ENCODE measurements at regions not wholly inside any gene's neighbourhood (a gene's known extent, or its start where the extent isn't known, plus 50 kb on each side); places are given as distances from the start of the nearest gene placed in this dataset.
"Not testable (repeated sequence)": the region's sequence is repeated elsewhere in the genome, so short reads cannot be mapped to it uniquely, and the experiment has no call there.

DNA sequence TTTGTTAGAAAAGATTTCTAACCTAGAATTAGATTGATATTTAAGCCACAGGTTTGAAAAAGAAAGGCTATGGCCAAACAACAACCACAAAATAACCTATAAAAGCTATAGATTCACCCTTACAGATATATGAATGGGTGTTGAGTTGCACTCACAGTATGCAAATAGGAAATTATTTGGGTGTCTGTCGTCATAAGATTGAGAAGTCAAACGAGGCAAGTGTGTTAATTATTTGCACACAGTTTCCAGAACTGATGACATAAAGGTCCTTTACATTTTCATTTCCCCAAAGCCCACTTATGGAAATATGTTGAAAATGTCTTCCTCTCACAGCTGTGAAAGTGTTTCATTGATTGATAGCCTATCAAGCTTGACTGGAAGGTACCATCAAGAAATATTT, 101.2 kb upstream of the CXCL13 start:
- 42 to 48% methylated on average over 2 of the region's 2 CpGs for WGBS, 2 donors
- H3K4me1 ChIP-seq (ENCODE audit: control insufficient read depth in 1 of 2, insufficient read depth in 2 of 2, low read length in 2 of 2): no peaks in the 10 kb centered on the region
- H3K4me3 ChIP-seq (ENCODE audit: low read length in 2 of 2): no peak overlapping the region
- no peaks in the 10 kb centered on the region for H3K27me3 ChIP-seq (ENCODE audit: control insufficient read depth in 1 of 2, insufficient read depth in 2 of 2, low read length in 1 of 2)
- no peak for ATAC-seq (ENCODE audit: low FRiP score)
- H3K9me3 ChIP-seq (ENCODE audit: control insufficient read depth, low read length): no peaks in the 10 kb centered on the region
- H3K27ac ChIP-seq (ENCODE audit: low read depth in 1 of 2, low read length in 2 of 2): no peak overlapping the region
- no peak for DNase-seq
- H3K36me3 ChIP-seq (ENCODE audit: control insufficient read depth in 1 of 2, insufficient read depth in 2 of 2, low read length in 1 of 2): no peaks in the 10 kb centered on the region
- intact Hi-C loops (cut with DNase I): no loop called here

DNA sequence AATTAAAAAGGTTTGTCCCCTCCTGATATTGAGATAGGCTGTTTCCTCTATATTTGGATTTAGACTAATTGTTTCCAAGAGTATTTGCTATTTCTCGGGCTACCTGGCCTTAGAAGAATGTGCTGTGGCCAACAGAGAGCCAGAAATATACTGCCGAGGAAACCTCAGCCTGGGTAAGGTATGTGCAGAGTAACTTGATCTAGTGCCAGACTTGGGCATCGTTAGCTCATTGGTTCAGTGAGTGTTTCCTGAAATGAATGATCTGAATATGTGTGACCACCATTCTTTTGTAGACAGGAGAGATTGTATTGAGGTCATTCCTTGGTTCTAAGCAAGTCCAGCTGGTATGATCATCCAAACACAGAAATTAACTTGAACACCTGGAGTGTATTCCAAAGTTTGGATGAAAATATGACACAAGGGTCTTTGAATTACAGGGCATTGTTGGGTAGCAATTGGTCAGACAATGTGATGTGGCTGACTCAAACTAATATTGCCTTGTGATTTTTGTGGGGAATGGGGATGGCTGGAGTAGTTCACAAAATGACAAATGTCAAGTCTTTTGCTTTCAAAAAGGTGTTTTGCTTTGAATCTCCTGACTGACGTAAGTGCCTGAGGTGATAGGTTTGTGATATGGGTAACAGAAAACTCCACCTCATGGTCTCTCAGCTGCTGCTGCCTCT, 100.2 kb upstream of the CXCL13 start:
- Histone ChIP-seq H3K9me3 (ENCODE audit: control insufficient read depth, low read length) (no peaks in the 10 kb centered on the region), H3K27ac (ENCODE audit: low read depth in 1 of 2, low read length in 2 of 2) (no peak overlapping the region), H3K27me3 (ENCODE audit: control insufficient read depth in 1 of 2, insufficient read depth in 2 of 2, low read length in 1 of 2) (no peaks in the 10 kb centered on the region), H3K4me3 (ENCODE audit: low read length in 2 of 2) (no peak overlapping the region), H3K36me3 (ENCODE audit: control insufficient read depth in 1 of 2, insufficient read depth in 2 of 2, low read length in 1 of 2) (no peaks in the 10 kb centered on the region), H3K4me1 (ENCODE audit: control insufficient read depth in 1 of 2, insufficient read depth in 2 of 2, low read length in 2 of 2) (no peaks in the 10 kb centered on the region)
- intact Hi-C loops (cut with DNase I): no loop called here
- DNase-seq (no peak), ATAC-seq (ENCODE audit: low FRiP score) (no peak)
- WGBS, 2 donors: 65 to 72% methylated on average over 4 of the region's 4 CpGs

GRCh38 chr4:77505958-77506319, 99.7 kb upstream of the CXCL13 start:
- no peaks in the 10 kb centered on the region for H3K27me3 ChIP-seq (ENCODE audit: control insufficient read depth in 1 of 2, insufficient read depth in 2 of 2, low read length in 1 of 2)
- intact Hi-C loops (cut with DNase I): no loop called here
- WGBS, 2 donors: 74 to 77% methylated on average over 2 of the region's 2 CpGs
- no peaks in the 10 kb centered on the region for H3K4me1 ChIP-seq (ENCODE audit: control insufficient read depth in 1 of 2, insufficient read depth in 2 of 2, low read length in 2 of 2)
- H3K27ac ChIP-seq (ENCODE audit: low read depth in 1 of 2, low read length in 2 of 2): no peak overlapping the region
- H3K36me3 ChIP-seq (ENCODE audit: control insufficient read depth in 1 of 2, insufficient read depth in 2 of 2, low read length in 1 of 2): no peaks in the 10 kb centered on the region
- DNase-seq (no peak), ATAC-seq (ENCODE audit: low FRiP score) (no peak)
- H3K4me3 ChIP-seq (ENCODE audit: low read length in 2 of 2): no peak overlapping the region
- H3K9me3 ChIP-seq (ENCODE audit: control insufficient read depth, low read length): no peaks in the 10 kb centered on the region

DNA sequence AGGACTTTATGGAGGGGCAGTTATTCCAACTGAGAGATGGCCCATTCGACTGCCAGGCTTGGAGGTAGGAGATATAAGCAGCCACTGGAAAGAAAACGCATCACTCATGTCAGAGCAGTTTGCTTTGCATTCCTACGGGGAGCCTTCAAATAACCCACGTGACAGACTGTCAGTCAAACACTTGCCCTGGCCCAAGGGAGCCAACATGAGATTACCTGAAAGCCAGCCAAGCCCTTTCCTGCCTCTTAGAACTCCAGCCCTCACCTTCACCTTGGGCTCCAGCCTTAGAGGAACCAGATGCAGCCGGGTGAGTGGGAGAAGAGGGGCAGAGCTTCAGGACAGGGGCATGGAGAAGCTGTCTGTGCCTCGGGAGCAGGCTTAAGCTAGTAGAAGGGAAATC, 95.3 kb upstream of the CXCL13 start:
- WGBS, 2 donors: 32 to 39% methylated on average over 6 of the region's 6 CpGs
- no peak for ATAC-seq (ENCODE audit: low FRiP score)

DNA sequence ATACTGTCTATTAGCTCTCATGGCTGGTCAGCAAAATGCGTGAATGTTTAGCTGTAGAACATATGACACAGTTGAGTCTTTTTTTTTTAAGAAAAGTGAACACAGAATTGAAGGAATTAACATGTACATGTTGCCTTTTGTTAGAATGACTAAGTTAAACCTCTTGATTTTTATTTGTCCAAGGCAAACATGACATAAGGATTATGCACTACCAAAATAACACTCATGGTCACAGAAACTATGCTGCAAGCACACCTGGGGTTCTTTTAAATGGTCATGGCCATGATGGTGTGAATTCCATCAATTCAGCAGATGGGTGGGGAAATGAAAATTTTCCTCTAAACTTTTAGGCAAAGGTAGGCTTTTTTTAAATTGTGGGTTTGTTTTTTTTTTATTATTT, 80.1 kb upstream of the CXCL13 start:
- ATAC-seq (ENCODE audit: low FRiP score) (no peak), DNase-seq (no peak)
- intact Hi-C loops (cut with DNase I): no loop called here
- Histone ChIP-seq H3K27me3 (ENCODE audit: control insufficient read depth in 1 of 2, insufficient read depth in 2 of 2, low read length in 1 of 2) (no peaks in the 10 kb centered on the region), H3K27ac (ENCODE audit: low read depth in 1 of 2, low read length in 2 of 2) (no peak overlapping the region), H3K4me1 (ENCODE audit: control insufficient read depth in 1 of 2, insufficient read depth in 2 of 2, low read length in 2 of 2) (no peaks in the 10 kb centered on the region), H3K36me3 (ENCODE audit: control insufficient read depth in 1 of 2, insufficient read depth in 2 of 2, low read length in 1 of 2) (no peaks in the 10 kb centered on the region), H3K9me3 (ENCODE audit: control insufficient read depth, low read length) (peaks cover 2% of the 10 kb centered on the region), H3K4me3 (ENCODE audit: low read length in 2 of 2) (no peak overlapping the region)
- WGBS, 2 donors: 69 to 86% methylated on average over 1 of the region's 1 CpG

More for the DNA sequence above, 95.3 kb upstream of the CXCL13 start:
- Histone ChIP-seq H3K4me1 (ENCODE audit: control insufficient read depth in 1 of 2, insufficient read depth in 2 of 2, low read length in 2 of 2) (no peaks in the 10 kb centered on the region), H3K27me3 (ENCODE audit: control insufficient read depth in 1 of 2, insufficient read depth in 2 of 2, low read length in 1 of 2) (no peaks in the 10 kb centered on the region), H3K36me3 (ENCODE audit: control insufficient read depth in 1 of 2, insufficient read depth in 2 of 2, low read length in 1 of 2) (no peaks in the 10 kb centered on the region), H3K27ac (ENCODE audit: low read depth in 1 of 2, low read length in 2 of 2) (no peak overlapping the region), H3K4me3 (ENCODE audit: low read length in 2 of 2) (no peak overlapping the region), H3K9me3 (ENCODE audit: control insufficient read depth, low read length) (no peaks in the 10 kb centered on the region)
- intact Hi-C loops (cut with DNase I): no loop called here
- no peak for DNase-seq

DNA sequence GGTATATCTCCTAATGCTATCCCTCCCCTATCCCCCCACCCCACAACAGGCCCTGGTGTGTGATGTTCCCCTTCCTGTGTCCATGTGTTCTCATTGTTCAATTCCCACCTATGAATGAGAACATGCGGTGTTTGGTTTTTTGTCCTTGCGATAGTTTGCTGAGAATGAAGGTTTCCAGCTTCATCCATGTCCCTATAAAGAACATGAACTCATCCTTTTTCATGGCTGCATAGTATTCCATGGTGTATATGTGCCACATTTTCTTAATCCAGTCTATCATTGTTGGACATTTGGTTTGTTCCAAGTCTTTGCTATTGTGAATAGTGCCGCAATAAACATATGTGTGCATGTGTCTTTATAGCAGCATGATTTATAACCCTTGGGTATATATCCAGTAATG, 77.7 kb upstream of the CXCL13 start:
- H3K36me3 ChIP-seq (ENCODE audit: control insufficient read depth in 1 of 2, insufficient read depth in 2 of 2, low read length in 1 of 2); intact Hi-C loops (cut with DNase I); H3K4me1 ChIP-seq (ENCODE audit: control insufficient read depth in 1 of 2, insufficient read depth in 2 of 2, low read length in 2 of 2); H3K27ac ChIP-seq (ENCODE audit: low read depth in 1 of 2, low read length in 2 of 2); ATAC-seq (ENCODE audit: low FRiP score); H3K4me3 ChIP-seq (ENCODE audit: low read length in 2 of 2); H3K27me3 ChIP-seq (ENCODE audit: control insufficient read depth in 1 of 2, insufficient read depth in 2 of 2, low read length in 1 of 2); DNase-seq; H3K9me3 ChIP-seq (ENCODE audit: control insufficient read depth, low read length): not testable (repeated sequence)
- WGBS, 2 donors: 83 to 97% methylated on average over 3 of the region's 3 CpGs

DNA sequence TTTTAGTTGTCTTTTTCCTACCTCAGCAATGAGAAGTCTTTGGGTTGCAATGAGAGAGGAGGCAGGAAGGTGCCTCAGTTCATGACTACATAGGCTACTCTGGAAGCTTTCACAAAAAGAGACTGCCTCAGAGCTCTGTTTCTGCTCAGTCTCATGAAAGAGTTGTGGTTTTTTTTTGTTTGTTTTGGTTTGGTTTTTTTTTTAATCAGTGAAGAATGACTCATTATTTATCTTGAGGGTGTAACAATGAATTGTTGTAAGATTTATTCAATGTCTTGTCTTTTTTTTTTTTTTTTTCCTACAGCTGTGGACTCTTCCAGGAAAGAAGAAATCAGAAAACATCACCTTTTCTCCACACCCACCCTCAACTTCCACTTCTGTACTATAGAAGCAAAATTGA, 67.5 kb upstream of the CXCL13 start:
- DNase-seq (no peak), ATAC-seq (ENCODE audit: low FRiP score) (peak; percentile 50)
- Histone ChIP-seq H3K4me1 (ENCODE audit: control insufficient read depth in 1 of 2, insufficient read depth in 2 of 2, low read length in 2 of 2) (peaks cover 0 to 3% of the 10 kb centered on the region in 2 donors), H3K27me3 (ENCODE audit: control insufficient read depth in 1 of 2, insufficient read depth in 2 of 2, low read length in 1 of 2) (no peaks in the 10 kb centered on the region), H3K4me3 (ENCODE audit: low read length in 2 of 2) (no peak overlapping the region), H3K9me3 (ENCODE audit: control insufficient read depth, low read length) (peaks cover 5% of the 10 kb centered on the region), H3K27ac (ENCODE audit: low read depth in 1 of 2, low read length in 2 of 2) (no peak overlapping the region), H3K36me3 (ENCODE audit: control insufficient read depth in 1 of 2, insufficient read depth in 2 of 2, low read length in 1 of 2) (no peaks in the 10 kb centered on the region)
- intact Hi-C loops (cut with DNase I): no loop called here

- WGBS, 2 donors: 32 to 53% methylated on average over 4 of the region's 4 CpGs
- ATAC-seq (ENCODE audit: low FRiP score): peak; percentile 46
- Histone ChIP-seq H3K4me1 (ENCODE audit: control insufficient read depth in 1 of 2, insufficient read depth in 2 of 2, low read length in 2 of 2) (peaks cover 0 to 3% of the 10 kb centered on the region in 2 donors), H3K27me3 (ENCODE audit: control insufficient read depth in 1 of 2, insufficient read depth in 2 of 2, low read length in 1 of 2) (no peaks in the 10 kb centered on the region), H3K9me3 (ENCODE audit: control insufficient read depth, low read length) (peaks cover 4% of the 10 kb centered on the region), H3K36me3 (ENCODE audit: control insufficient read depth in 1 of 2, insufficient read depth in 2 of 2, low read length in 1 of 2) (no peaks in the 10 kb centered on the region), H3K27ac (ENCODE audit: low read depth in 1 of 2, low read length in 2 of 2) (no peak overlapping the region), H3K4me3 (ENCODE audit: low read length in 2 of 2) (no peak overlapping the region)
- intact Hi-C loops (cut with DNase I): no loop called here
- no peak for DNase-seq
These were observed 67.0 kb upstream of the CXCL13 start for GRCh38 chr4:77538574-77539157.
